Ovary (tissue), 3 donors: ENCODE measurements at regions not wholly inside any gene's neighbourhood (a gene's known extent, or its start where the extent isn't known, plus 50 kb on each side); places are given as distances from the start of the nearest gene placed in this dataset.

Experiments
- EP300 ChIP-seq: sonication (generic); formaldehyde crosslinking; IDR thresholded peaks from one replicate; pipeline ENCODE4 v1.6.1; 2017; ENCODE audit warnings: antibody characterized with exemption
- POLR2A ChIP-seq: fragments of 450-650 bp; IDR thresholded peaks from one replicate; pipeline ENCODE4 v1.6.1; 2017; ENCODE audit warnings: antibody characterized with exemption, mild to moderate bottlenecking, moderate library complexity
- TF ChIP-seq, protein P1 (sequence below), 3 donors: fragments of 450-650 bp in 2 of 3; fragments of 200-600 bp in 1 of 3; IDR thresholded peaks; one replicate each; pipeline versions ENCODE4 v1.5.1 to v1.8.0; 2016 to 2022; ENCODE audit warnings: antibody characterized with exemption in 3 of 3, mild to moderate bottlenecking in 1 of 3
- donor health status: DM: no; HTN: no; CAD: no.

DNA sequence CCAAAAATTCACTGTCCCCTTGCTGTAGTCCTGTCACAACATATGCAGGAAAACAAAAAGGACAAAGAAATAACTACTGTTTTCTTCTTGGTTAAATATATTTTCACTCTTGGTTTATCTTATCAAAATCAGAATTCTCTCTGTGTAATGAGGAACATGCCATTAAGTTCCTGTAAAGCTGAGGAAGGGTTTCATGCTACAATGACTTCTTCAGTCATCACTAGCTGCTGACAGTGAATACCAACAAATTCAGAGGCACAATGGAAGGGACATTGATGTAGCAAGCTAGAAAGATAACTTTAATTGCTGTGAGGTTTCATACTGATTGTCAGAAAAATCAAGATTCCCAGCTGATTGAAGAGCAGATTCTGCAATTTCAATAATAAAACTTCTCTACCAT, 782.9 kb upstream of the HTR2C start:
- TF ChIP-seq, protein P1, sequence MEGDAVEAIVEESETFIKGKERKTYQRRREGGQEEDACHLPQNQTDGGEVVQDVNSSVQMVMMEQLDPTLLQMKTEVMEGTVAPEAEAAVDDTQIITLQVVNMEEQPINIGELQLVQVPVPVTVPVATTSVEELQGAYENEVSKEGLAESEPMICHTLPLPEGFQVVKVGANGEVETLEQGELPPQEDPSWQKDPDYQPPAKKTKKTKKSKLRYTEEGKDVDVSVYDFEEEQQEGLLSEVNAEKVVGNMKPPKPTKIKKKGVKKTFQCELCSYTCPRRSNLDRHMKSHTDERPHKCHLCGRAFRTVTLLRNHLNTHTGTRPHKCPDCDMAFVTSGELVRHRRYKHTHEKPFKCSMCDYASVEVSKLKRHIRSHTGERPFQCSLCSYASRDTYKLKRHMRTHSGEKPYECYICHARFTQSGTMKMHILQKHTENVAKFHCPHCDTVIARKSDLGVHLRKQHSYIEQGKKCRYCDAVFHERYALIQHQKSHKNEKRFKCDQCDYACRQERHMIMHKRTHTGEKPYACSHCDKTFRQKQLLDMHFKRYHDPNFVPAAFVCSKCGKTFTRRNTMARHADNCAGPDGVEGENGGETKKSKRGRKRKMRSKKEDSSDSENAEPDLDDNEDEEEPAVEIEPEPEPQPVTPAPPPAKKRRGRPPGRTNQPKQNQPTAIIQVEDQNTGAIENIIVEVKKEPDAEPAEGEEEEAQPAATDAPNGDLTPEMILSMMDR (IDR thresholded peaks at IDR 0.05): no peak
- no peak for TF ChIP-seq POLR2A
- TF ChIP-seq EP300: no peak
